HEK293 (cell line): ENCODE measurements at regions not wholly inside any gene's neighbourhood (a gene's known extent, or its start where the extent isn't known, plus 50 kb on each side); places are given as distances from the start of the nearest gene placed in this dataset.

Experiments used
- CTCF ChIP-seq: fragments of 450-650 bp; formaldehyde crosslinking; IDR thresholded peaks from 2 replicates; pipeline ENCODE4 v1.5.1; 2016; ENCODE audit warnings: missing biosample characterization, missing genetic modification characterization
- HIC1 ChIP-seq: fragments of 450-650 bp; formaldehyde crosslinking; IDR thresholded peaks from 2 replicates; pipeline ENCODE4 v1.5.1; 2016; ENCODE audit warnings: missing biosample characterization, missing genetic modification characterization
- PRDM10 ChIP-seq: fragments of 450-650 bp; formaldehyde crosslinking; IDR thresholded peaks from 2 replicates; pipeline ENCODE4 v1.5.1; 2016; ENCODE audit warnings: missing biosample characterization, missing genetic modification characterization
- SCRT1 ChIP-seq: fragments of 450-650 bp; formaldehyde crosslinking; IDR thresholded peaks from 2 replicates; pipeline ENCODE4 v1.5.1; 2016; ENCODE audit warnings: missing biosample characterization, missing genetic modification characterization, borderline replicate concordance
- ZBTB1 ChIP-seq: fragments of 450-650 bp; formaldehyde crosslinking; IDR thresholded peaks from 2 replicates; pipeline ENCODE4 v1.5.1; 2016; ENCODE audit warnings: missing biosample characterization, missing genetic modification characterization
- ZBTB7A ChIP-seq: fragments of 450-650 bp; formaldehyde crosslinking; IDR thresholded peaks from 2 replicates; pipeline ENCODE4 v1.5.1; 2016; ENCODE audit warnings: low read depth, missing biosample characterization, missing genetic modification characterization
- ZNF23 ChIP-seq: fragments of 450-650 bp; formaldehyde crosslinking; IDR thresholded peaks from 2 replicates; pipeline ENCODE4 v1.5.1; 2016; ENCODE audit warnings: missing biosample characterization, missing genetic modification characterization, borderline replicate concordance
- ZNF280C ChIP-seq: fragments of 450-650 bp; formaldehyde crosslinking; IDR thresholded peaks from 2 replicates; pipeline ENCODE4 v1.5.1; 2016; ENCODE audit warnings: missing biosample characterization, missing genetic modification characterization
- ZNF350 ChIP-seq: fragments of 450-650 bp; formaldehyde crosslinking; IDR thresholded peaks from 2 replicates; pipeline ENCODE4 v1.5.0; 2017; ENCODE audit warnings: missing biosample characterization, mild to moderate bottlenecking, missing genetic modification characterization
- ZNF558 ChIP-seq: fragments of 450-650 bp; formaldehyde crosslinking; IDR thresholded peaks from 2 replicates; pipeline ENCODE4 v1.5.1; 2016; ENCODE audit warnings: missing biosample characterization, missing genetic modification characterization
- ZNF561 ChIP-seq: fragments of 450-650 bp; IDR thresholded peaks from 2 replicates; pipeline ENCODE4 v1.5.1; 2018; ENCODE audit warnings: missing biosample characterization, missing genetic modification characterization, borderline replicate concordance
- ZNF692 ChIP-seq: fragments of 450-650 bp; formaldehyde crosslinking; IDR thresholded peaks from 2 replicates; pipeline ENCODE4 v1.5.1; 2016; ENCODE audit warnings: missing biosample characterization, missing genetic modification characterization

- no peak for TF ChIP-seq ZNF558 (tag by site-specific recombination)
- TF ChIP-seq HIC1 (tag by site-specific recombination): no peak
- TF ChIP-seq CTCF (tag by site-specific recombination): no peak
- no peak for TF ChIP-seq ZBTB1 (tag by site-specific recombination)
- no peak for TF ChIP-seq ZNF23 (tag by site-specific recombination)
- no peak for TF ChIP-seq SCRT1
- TF ChIP-seq ZBTB7A: no peak
- TF ChIP-seq ZNF280C (tag by site-specific recombination): no peak
- no peak for TF ChIP-seq PRDM10 (tag by site-specific recombination)
- no peak for TF ChIP-seq ZNF350 (tag by site-specific recombination)
- no peak for TF ChIP-seq ZNF561 (tag by site-specific recombination)
- TF ChIP-seq ZNF692 (tag by site-specific recombination): no peak
These were observed 120.5 kb downstream of the APIP start for GRCh38 chr11:34795641-34796040.
